Astrocyte (in vitro differentiated cells and primary cell): ENCODE measurements at regions not wholly inside any gene's neighbourhood (a gene's known extent, or its start where the extent isn't known, plus 50 kb on each side); places are given as distances from the start of the nearest gene placed in this dataset.
A peak's percentile ranks its signal among the peaks of the same experiment; 100 is the strongest.

ENCODE experiments used
- DNase-seq: peaks from one replicate; pipeline ENCODE4 v3.0.0-alpha.2; 2010; ENCODE audit warnings: low read depth
- FAIRE-seq: peaks from 2 replicates; lab custom pipeline; 2011; peaks lifted over from hg19 to GRCh38; lab: Jason Lieb, UNC
- H2AFZ ChIP-seq: 2 replicates; pipeline ENCODE4 v1.6.0; 2012; ENCODE audit warnings: low read depth, low read length, inconsistent platforms
- H3K27ac ChIP-seq: 2 replicates; pipeline ENCODE4 v1.5.1; 2011; ENCODE audit warnings: low read depth, low read length, inconsistent platforms
- H3K27me3 ChIP-seq: 2 replicates; pipeline ENCODE4 v1.6.0; 2011; ENCODE audit warnings: low read length, inconsistent platforms; ENCODE audit not compliant: insufficient read depth
- H3K36me3 ChIP-seq: 2 replicates; pipeline ENCODE4 v1.5.1; 2011; ENCODE audit warnings: low read length, inconsistent platforms; ENCODE audit not compliant: insufficient read depth
- H3K4me1 ChIP-seq: 2 replicates; pipeline ENCODE4 v1.5.1; 2011; ENCODE audit warnings: low read length, inconsistent platforms; ENCODE audit not compliant: insufficient read depth
- H3K4me2 ChIP-seq: 2 replicates; pipeline ENCODE4 v1.6.0; 2012; ENCODE audit warnings: low read length, inconsistent platforms
- H3K4me3 ChIP-seq: 2 replicates; pipeline ENCODE4 v1.5.1; 2011; ENCODE audit warnings: low read depth, mild to moderate bottlenecking, low read length, inconsistent platforms; ENCODE audit not compliant: insufficient read depth
- H3K79me2 ChIP-seq: 2 replicates; pipeline ENCODE4 v1.6.0; 2012; ENCODE audit warnings: mild to moderate bottlenecking, low read length, inconsistent platforms; ENCODE audit not compliant: insufficient read depth
- H3K9ac ChIP-seq: 2 replicates; pipeline ENCODE4 v1.6.0; 2012; ENCODE audit warnings: mild to moderate bottlenecking, low read length, inconsistent platforms
- H3K9me3 ChIP-seq: 2 replicates; pipeline ENCODE4 v1.5.1; 2012; ENCODE audit warnings: low read depth, mild to moderate bottlenecking, low read length, inconsistent platforms; ENCODE audit not compliant: insufficient read depth
- H4K20me1 ChIP-seq: 2 replicates; pipeline ENCODE4 v1.6.0; 2012; ENCODE audit warnings: low read length, inconsistent platforms; ENCODE audit not compliant: insufficient read depth
- H3K27ac Mint-ChIP-seq: one replicate; pipeline ENCODE4 v1.8.0; 2021; ENCODE audit warnings: mild to moderate bottlenecking, mixed read lengths; ENCODE audit not compliant: unreplicated experiment
- H3K27me3 Mint-ChIP-seq: one replicate; pipeline ENCODE4 v1.8.0; 2021; ENCODE audit warnings: low read depth, mixed read lengths; ENCODE audit not compliant: unreplicated experiment
- H3K36me3 Mint-ChIP-seq: one replicate; pipeline ENCODE4 v1.8.0; 2021; ENCODE audit warnings: low read depth, mixed read lengths; ENCODE audit not compliant: unreplicated experiment
- H3K4me1 Mint-ChIP-seq: one replicate; pipeline ENCODE4 v1.8.0; 2021; ENCODE audit warnings: low read depth, mixed read lengths; ENCODE audit not compliant: unreplicated experiment
- H3K4me3 Mint-ChIP-seq: one replicate; pipeline ENCODE4 v1.8.0; 2021; ENCODE audit warnings: mild to moderate bottlenecking, moderate library complexity, mixed read lengths; ENCODE audit not compliant: unreplicated experiment
- H3K9me3 Mint-ChIP-seq: one replicate; pipeline ENCODE4 v1.8.0; 2021; ENCODE audit warnings: mild to moderate bottlenecking, mixed read lengths; ENCODE audit not compliant: unreplicated experiment
- EZH2 ChIP-seq: IDR thresholded peaks from 2 replicates; pipeline ENCODE4 v1.6.1; 2012; ENCODE audit warnings: mild to moderate bottlenecking, low read length, inconsistent platforms; ENCODE audit not compliant: insufficient read depth
- TF ChIP-seq, protein P1 (sequence below): IDR thresholded peaks from 2 replicates; pipeline ENCODE4 v1.5.1; 2011; ENCODE audit warnings: low read depth, mild to moderate bottlenecking, inconsistent platforms, low read length, moderate library complexity; ENCODE audit not compliant: insufficient read depth

DNA sequence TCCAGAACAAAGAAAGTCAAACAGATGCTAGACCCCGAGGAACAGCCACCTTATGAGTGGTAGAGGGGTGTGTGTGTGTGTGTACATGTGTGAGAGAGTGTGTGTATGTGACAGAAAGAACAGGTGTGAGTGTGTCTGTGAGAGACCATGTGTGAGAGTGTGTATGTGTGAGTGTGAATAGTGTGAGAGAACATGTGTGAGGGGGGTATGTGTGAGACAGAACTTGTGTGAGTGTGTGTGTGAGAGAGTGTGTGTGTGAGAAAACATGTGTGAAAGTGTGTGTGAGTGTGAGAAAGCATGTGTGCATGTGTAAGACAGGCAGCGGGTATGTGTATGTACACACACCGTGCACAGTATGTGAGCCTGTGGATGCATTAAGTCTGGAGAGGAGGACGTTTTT lies 214.3 kb downstream of the SP3 start:
- Histone ChIP-seq H3K9ac (no peak overlapping the region), H4K20me1 (no peaks in the 10 kb centered on the region), H3K27ac (no peak overlapping the region), H3K79me2 (no peaks in the 10 kb centered on the region), H3K4me3 (no peak overlapping the region), H3K27me3 (no peaks in the 10 kb centered on the region), H3K36me3 (no peaks in the 10 kb centered on the region), H3K4me2 (no peak overlapping the region), H2AFZ (peak overlapping the region; percentile 65), H3K4me1 (no peaks in the 10 kb centered on the region), H3K9me3 (no peaks in the 10 kb centered on the region)
- Mint-ChIP-seq H3K27ac (no peak overlapping the region), H3K36me3 (no peaks in the 10 kb centered on the region), H3K9me3 (no peaks in the 10 kb centered on the region), H3K4me1 (no peaks in the 10 kb centered on the region), H3K4me3 (no peak overlapping the region), H3K27me3 (no peaks in the 10 kb centered on the region)
- FAIRE-seq (no peak), DNase-seq (no peak)
- TF ChIP-seq, protein P1, sequence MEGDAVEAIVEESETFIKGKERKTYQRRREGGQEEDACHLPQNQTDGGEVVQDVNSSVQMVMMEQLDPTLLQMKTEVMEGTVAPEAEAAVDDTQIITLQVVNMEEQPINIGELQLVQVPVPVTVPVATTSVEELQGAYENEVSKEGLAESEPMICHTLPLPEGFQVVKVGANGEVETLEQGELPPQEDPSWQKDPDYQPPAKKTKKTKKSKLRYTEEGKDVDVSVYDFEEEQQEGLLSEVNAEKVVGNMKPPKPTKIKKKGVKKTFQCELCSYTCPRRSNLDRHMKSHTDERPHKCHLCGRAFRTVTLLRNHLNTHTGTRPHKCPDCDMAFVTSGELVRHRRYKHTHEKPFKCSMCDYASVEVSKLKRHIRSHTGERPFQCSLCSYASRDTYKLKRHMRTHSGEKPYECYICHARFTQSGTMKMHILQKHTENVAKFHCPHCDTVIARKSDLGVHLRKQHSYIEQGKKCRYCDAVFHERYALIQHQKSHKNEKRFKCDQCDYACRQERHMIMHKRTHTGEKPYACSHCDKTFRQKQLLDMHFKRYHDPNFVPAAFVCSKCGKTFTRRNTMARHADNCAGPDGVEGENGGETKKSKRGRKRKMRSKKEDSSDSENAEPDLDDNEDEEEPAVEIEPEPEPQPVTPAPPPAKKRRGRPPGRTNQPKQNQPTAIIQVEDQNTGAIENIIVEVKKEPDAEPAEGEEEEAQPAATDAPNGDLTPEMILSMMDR = no peak
- TF ChIP-seq EZH2 = no peak

DNA sequence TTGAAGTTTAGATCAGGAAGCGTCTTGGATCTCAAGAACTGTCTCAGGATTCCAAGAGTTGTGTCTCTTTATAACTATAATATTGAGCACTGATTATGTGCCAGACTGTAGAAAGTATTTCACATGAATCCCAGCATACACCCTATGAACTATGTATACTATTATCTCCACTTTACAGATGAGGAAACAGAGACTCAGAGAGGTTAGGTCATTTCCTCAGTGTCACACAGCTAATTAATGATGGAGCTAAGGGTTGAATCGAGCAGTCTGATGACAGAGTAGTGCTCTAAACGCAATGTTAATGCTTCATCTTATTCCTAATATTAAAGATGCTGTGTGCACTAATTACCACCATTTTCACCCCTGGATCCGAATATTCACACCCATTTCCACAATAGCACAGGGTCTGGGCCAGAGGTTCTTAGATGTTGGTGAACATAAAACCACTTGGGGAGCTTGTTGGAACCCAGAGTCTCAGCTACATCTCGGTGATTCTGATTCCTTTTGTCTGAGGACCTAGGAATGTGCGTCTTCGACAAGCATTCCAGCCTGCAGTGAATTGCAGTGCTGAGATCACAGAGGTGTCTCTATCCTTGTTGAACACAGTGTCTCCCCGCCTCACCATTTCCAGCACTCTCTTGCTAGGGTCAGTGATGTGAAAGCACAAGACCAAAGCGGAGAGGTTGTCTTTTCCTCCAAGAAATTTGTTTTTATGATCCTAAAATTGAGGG lies 213.8 kb downstream of the SP3 start:
- no peaks in the 10 kb centered on the region for H3K9me3 ChIP-seq
- no peaks in the 10 kb centered on the region for H3K4me1 Mint-ChIP-seq
- H2AFZ ChIP-seq = no peak overlapping the region
- no peaks in the 10 kb centered on the region for H3K27me3 Mint-ChIP-seq
- H3K36me3 ChIP-seq = no peaks in the 10 kb centered on the region
- no peak overlapping the region for H3K27ac ChIP-seq
- no peak overlapping the region for H3K4me2 ChIP-seq
- no peaks in the 10 kb centered on the region for H3K27me3 ChIP-seq
- TF ChIP-seq EZH2 = no peak
- TF ChIP-seq, protein P1 = no peak
- H3K36me3 Mint-ChIP-seq = no peaks in the 10 kb centered on the region
- no peaks in the 10 kb centered on the region for H3K79me2 ChIP-seq
- no peak overlapping the region for H3K4me3 ChIP-seq
- H3K9me3 Mint-ChIP-seq = no peaks in the 10 kb centered on the region
- H3K27ac Mint-ChIP-seq = no peak overlapping the region
- no peak overlapping the region for H3K4me3 Mint-ChIP-seq
- FAIRE-seq (no peak), DNase-seq (no peak)
- no peak overlapping the region for H3K9ac ChIP-seq
- H4K20me1 ChIP-seq = no peaks in the 10 kb centered on the region
- no peaks in the 10 kb centered on the region for H3K4me1 ChIP-seq

DNA sequence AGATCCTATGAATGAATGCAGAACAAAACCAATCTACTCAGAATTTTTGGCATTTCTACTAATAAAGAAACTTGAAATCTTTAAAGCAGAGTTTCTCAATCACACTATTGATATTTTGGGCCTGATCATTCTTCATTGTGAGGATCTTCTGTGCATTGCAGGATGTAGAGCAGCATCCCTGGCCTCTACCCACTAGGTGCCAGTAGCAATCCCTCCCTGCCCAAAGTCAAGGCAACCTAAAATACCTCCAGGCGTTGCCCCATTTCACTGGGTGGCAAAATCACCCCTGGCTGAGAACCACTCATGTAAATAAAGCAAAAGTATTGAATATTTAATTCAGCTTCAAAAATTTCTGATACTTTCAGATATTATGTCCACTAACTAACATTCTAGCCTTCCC lies 213.0 kb downstream of the SP3 start:
- Histone ChIP-seq H3K4me1 (no peaks in the 10 kb centered on the region), H3K36me3 (no peaks in the 10 kb centered on the region), H3K4me2 (no peak overlapping the region), H3K9me3 (no peaks in the 10 kb centered on the region), H3K4me3 (no peak overlapping the region), H2AFZ (no peak overlapping the region), H4K20me1 (no peaks in the 10 kb centered on the region), H3K27ac (no peak overlapping the region), H3K27me3 (no peaks in the 10 kb centered on the region), H3K79me2 (no peaks in the 10 kb centered on the region), H3K9ac (no peak overlapping the region)
- Mint-ChIP-seq H3K9me3 (no peaks in the 10 kb centered on the region), H3K4me1 (no peaks in the 10 kb centered on the region), H3K4me3 (no peak overlapping the region), H3K27me3 (no peaks in the 10 kb centered on the region), H3K36me3 (no peaks in the 10 kb centered on the region), H3K27ac (no peak overlapping the region)
- DNase-seq (no peak), FAIRE-seq (no peak)
- TF ChIP-seq EZH2 = no peak
- TF ChIP-seq, protein P1 = peak; percentile 19
